Fibroblast of lung (primary cell): ENCODE measurements at regions not wholly inside any gene's neighbourhood (a gene's known extent, or its start where the extent isn't known, plus 50 kb on each side); places are given as distances from the start of the nearest gene placed in this dataset.

Experiments used
- EZH2 ChIP-seq: IDR thresholded peaks from 2 replicates; pipeline ENCODE4 v1.5.1; 2012; ENCODE audit warnings: low read length, control low read depth, mild to moderate bottlenecking; ENCODE audit errors: missing control alignments
- TF ChIP-seq, protein P1 (sequence below), 2 donors: IDR thresholded peaks in 1 of 2; conservative IDR thresholded peaks in 1 of 2; 1 replicate in 1 of 2; 2 replicates in 1 of 2; pipeline ENCODE4 v1.5.1; 2011 to 2012; ENCODE audit warnings: low read length in 2 of 2, control low read depth in 1 of 2, inconsistent platforms in 1 of 2, low read depth in 1 of 2, mild to moderate bottlenecking in 1 of 2

DNA sequence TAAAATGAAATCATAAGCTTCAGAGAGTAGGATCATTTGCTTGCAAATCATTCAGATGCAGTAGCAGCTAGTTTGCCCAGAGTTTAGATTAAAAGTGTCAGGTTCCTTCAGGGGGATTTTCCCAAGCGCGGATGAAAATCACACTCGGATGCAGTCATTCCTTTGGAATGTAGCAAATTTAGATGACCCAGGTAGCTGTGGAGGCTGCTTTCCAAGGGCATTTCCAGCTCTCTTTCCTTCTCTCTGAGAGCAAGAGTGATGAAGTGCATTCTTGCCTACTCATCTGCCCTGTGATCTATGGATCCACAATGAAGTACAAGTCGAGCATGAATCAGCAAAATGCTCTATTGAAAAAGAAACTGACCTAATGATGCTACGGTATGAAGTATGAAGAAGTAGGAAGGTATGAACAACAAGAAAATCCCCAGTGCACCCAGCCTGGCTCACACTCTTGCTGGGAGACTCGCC lies 200.2 kb downstream of the PLK2 start:
- TF ChIP-seq, protein P1, sequence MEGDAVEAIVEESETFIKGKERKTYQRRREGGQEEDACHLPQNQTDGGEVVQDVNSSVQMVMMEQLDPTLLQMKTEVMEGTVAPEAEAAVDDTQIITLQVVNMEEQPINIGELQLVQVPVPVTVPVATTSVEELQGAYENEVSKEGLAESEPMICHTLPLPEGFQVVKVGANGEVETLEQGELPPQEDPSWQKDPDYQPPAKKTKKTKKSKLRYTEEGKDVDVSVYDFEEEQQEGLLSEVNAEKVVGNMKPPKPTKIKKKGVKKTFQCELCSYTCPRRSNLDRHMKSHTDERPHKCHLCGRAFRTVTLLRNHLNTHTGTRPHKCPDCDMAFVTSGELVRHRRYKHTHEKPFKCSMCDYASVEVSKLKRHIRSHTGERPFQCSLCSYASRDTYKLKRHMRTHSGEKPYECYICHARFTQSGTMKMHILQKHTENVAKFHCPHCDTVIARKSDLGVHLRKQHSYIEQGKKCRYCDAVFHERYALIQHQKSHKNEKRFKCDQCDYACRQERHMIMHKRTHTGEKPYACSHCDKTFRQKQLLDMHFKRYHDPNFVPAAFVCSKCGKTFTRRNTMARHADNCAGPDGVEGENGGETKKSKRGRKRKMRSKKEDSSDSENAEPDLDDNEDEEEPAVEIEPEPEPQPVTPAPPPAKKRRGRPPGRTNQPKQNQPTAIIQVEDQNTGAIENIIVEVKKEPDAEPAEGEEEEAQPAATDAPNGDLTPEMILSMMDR (conservative IDR thresholded peaks at IDR 0.05 in 1 of 2, IDR thresholded peaks at IDR 0.05 in 1 of 2; ENCODE audit: low read depth in 1 of 2, low read length in 2 of 2): no peak
- TF ChIP-seq EZH2: no peak
